Esophagus (tissue), 2 donors: ENCODE measurements at regions not wholly inside any gene's neighbourhood (a gene's known extent, or its start where the extent isn't known, plus 50 kb on each side); places are given as distances from the start of the nearest gene placed in this dataset.

ENCODE experiments used
- H3K27ac ChIP-seq, 2 donors: one replicate each; pipeline ENCODE4 v1.5.1; 2013; ENCODE audit warnings: low read depth in 2 of 2, mild to moderate bottlenecking in 2 of 2, inconsistent platforms in 1 of 2, low read length in 1 of 2, moderate library complexity in 1 of 2
- H3K27me3 ChIP-seq, 2 donors: one replicate each; pipeline ENCODE4 v1.6.1; 2013; ENCODE audit warnings: low read length in 2 of 2, control low read depth in 1 of 2, mild to moderate bottlenecking in 1 of 2; ENCODE audit not compliant: insufficient read depth in 2 of 2, control insufficient read depth in 1 of 2
- H3K36me3 ChIP-seq, 2 donors: one replicate each; pipeline ENCODE4 v1.6.1; 2013; ENCODE audit warnings: low read length in 1 of 2; ENCODE audit not compliant: control insufficient read depth in 2 of 2, insufficient read depth in 2 of 2
- H3K4me1 ChIP-seq, 2 donors: one replicate each; pipeline ENCODE4 v1.6.1; 2013; ENCODE audit warnings: low read length in 1 of 2; ENCODE audit not compliant: control insufficient read depth in 2 of 2, insufficient read depth in 2 of 2
- H3K4me3 ChIP-seq, 2 donors: one replicate each; pipeline ENCODE4 v1.5.1; 2013; ENCODE audit warnings: low read length in 2 of 2, mild to moderate bottlenecking in 2 of 2, low read depth in 1 of 2, moderate library complexity in 1 of 2
- H3K9me3 ChIP-seq, 2 donors: one replicate each; pipeline ENCODE4 v1.6.1; 2013; ENCODE audit warnings: mild to moderate bottlenecking in 2 of 2, low read depth in 1 of 2, low read length in 1 of 2, moderate library complexity in 1 of 2; ENCODE audit not compliant: control insufficient read depth in 2 of 2, insufficient read depth in 1 of 2
- WGBS, 2 donors: extraction: QIAGEN DNeasy Blood & Tissue Kit; methylation state at CpG; one replicate each; pipeline ENCODE4 v1.1.7; 2013; 5-methylcytosine and 5-hydroxymethylcytosine counted together
- donor health status: healthy with polysubstance abuse.
- donor health status: Bipolar disorder and iron deficiency.

DNA sequence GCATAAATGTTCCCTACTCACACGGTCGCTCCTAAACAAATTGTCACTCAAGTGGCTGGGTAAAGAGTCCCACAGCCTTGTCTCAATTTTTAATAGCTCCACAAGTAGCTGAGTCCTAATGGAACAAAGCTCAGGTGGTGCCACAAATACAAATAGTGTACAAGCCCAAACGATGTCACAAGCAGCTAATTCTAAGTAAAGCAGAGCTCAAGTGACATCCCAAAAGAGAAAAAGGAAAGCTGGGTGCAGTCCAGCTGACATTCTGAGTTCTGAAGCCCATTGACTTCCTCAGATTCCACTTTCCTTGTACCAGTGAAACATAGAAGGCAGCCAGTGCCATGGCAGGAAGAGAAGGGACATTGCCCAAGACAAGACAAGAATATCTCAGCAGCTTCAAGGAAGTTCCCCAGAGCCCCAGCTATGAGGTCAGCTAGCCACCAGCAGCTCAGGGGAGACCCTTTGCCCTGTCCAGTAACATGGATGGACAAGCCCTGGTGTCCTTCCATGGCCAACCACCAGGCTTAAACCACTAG is 231.2 kb upstream of the SGCD start:
- peaks cover 0 to 2% of the 10 kb centered on the region in 2 donors for H3K9me3 ChIP-seq
- 81 to 82% methylated on average over 3 of the region's 3 CpGs for WGBS, 2 donors
- H3K4me3 ChIP-seq, result no peak overlapping the region

DNA sequence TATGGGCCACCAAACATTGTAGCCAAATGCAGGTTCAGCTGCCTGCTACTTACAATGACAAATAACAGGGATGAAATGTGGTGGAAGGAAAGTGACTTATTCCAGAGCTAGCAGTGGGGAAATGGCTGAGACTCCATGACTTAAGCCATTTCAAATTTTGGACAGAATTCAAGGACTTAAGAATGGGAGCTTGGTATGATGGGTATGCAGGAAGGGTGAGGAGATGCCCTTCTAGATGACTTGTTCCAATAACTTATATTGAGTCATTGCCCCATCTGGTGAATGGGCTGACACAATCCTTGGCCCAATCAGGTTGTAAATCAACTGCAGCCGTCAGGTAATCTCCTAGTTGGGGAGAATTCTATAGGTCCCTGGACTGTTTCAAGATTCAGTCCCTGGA is 230.7 kb upstream of the SGCD start:
- 81 to 88% methylated on average over 1 of the region's 1 CpG for WGBS, 2 donors
- no peaks in the 10 kb centered on the region for H3K36me3 ChIP-seq
- H3K4me1 ChIP-seq, result no peaks in the 10 kb centered on the region
- H3K9me3 ChIP-seq, result peaks cover 0 to 2% of the 10 kb centered on the region in 2 donors
- H3K4me3 ChIP-seq, result no peak overlapping the region
- H3K27me3 ChIP-seq, result no peaks in the 10 kb centered on the region
- H3K27ac ChIP-seq, result no peak overlapping the region

More for the DNA sequence above, 231.2 kb upstream of the SGCD start:
- Histone ChIP-seq H3K4me1 (no peaks in the 10 kb centered on the region), H3K36me3 (no peaks in the 10 kb centered on the region), H3K27me3 (no peaks in the 10 kb centered on the region), H3K27ac (no peak overlapping the region)

DNA sequence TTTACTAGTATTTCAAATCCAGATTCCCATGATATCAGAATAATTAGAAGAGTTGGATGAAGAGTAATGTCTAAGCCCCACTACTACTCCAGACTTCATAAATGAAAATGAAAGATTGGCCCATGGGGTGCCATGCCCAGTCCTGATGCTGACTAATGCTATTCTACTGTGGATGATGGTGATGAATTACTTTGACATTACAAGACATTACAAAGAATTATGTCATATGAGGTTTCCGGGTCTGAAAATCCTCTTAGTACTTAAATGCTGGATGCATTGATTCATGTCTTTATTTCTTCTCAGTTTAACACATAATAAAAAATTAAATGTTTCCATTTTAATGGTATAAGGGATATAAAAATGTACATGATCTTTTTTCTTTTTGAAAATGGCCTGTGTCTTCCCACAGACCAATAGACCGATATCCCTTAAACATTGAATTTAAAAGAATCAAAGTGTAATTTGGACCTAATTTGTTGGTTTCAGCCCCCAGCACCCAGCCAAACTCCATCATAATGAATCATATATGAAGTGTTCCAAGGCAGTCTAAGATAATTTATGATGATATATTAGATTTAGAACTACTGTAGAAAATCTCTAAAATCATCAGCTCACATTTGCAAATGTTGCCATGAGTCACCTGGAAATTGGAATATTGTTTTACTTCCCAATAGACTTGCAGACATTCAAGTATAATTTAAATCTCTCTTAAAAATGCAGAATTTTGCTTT is 223.6 kb upstream of the SGCD start:
- Histone ChIP-seq H3K9me3 (no peaks in the 10 kb centered on the region), H3K27ac (no peak overlapping the region), H3K36me3 (no peaks in the 10 kb centered on the region), H3K27me3 (no peaks in the 10 kb centered on the region), H3K4me1 (no peaks in the 10 kb centered on the region), H3K4me3 (no peak overlapping the region)
- WGBS, 2 donors, result 82% methylated on average over 2 of the region's 2 CpGs

DNA sequence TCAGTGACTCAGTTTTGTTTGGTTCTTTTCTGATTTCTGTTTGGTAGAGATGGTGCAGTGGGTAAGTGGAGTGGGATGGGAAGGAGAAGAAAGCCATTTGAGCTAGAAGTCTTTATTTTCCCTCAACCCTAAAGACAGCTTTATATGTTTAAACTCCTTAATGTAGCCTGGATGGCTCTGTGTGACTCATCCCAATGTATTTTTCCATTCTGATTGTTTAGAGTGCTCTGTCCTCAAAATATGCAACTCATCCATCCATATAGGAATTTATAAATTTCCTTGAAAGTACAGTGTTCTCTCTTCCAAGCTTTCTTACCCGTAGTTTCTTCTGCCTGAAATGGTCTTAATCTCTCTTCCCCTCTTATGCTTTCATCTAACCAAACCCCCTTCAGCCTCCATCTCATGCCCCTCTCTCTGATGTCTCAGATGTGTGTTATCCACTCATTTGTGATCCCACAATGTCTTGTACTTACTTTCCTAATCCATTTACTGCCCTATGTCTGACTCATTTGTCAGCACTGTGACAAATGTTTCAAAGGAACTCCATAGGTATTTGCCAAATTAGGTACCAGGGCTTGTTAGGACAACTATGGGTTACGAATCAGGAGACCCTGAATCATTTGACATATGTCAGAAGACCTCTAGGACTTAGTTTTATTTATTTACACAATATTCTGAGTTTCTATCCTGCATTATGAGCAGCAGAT is 217.5 kb upstream of the SGCD start:
- H3K9me3 ChIP-seq, result no peaks in the 10 kb centered on the region
- WGBS, 2 donors, result 40 to 56% methylated on average over 2 of the region's 2 CpGs
- H3K27ac ChIP-seq, result no peak overlapping the region
- no peak overlapping the region for H3K4me3 ChIP-seq
- no peaks in the 10 kb centered on the region for H3K4me1 ChIP-seq
- no peaks in the 10 kb centered on the region for H3K27me3 ChIP-seq
- no peaks in the 10 kb centered on the region for H3K36me3 ChIP-seq

DNA sequence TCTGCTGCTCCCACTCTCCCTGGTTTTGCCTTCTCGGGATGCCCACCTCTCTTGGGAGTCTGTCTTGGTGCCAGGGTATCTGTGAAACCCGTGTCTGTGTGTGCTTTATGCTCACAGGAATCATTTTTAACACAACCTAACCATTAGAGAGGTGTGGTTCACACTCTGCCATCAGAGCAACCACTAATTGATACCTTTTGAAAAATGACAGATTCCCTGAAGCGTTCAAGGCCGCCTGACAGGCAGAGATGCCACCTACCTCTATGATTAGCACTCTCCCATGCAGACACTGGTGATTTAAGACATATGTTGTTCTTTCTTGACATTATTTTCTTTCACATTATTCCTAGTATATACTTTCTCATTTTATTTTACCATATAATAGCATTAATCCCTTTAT is 207.3 kb upstream of the SGCD start:
- Histone ChIP-seq H3K36me3 (no peaks in the 10 kb centered on the region), H3K4me1 (no peaks in the 10 kb centered on the region), H3K27me3 (no peaks in the 10 kb centered on the region), H3K27ac (no peak overlapping the region), H3K9me3 (no peaks in the 10 kb centered on the region), H3K4me3 (no peak overlapping the region)
- 69 to 76% methylated on average over 4 of the region's 4 CpGs for WGBS, 2 donors

DNA sequence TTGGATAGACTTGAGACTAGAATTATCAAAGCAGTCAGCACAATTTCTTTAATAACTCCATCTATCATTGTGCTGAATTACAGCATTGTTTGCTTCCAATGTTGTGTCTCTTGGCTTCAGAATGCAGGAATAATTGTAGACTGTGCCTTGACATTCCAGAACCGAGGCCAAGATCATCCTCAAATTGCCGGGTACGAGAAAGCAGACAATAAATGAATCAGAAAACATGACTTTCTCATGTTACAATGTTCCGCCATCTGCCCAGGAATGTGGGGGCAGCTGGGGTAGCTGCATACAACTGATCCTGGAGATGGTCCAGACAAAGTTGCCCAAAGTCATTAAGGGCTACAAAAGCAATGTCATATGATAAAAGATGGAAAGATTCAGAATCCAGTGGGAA is 206.2 kb upstream of the SGCD start:
- Histone ChIP-seq H3K36me3 (no peaks in the 10 kb centered on the region), H3K4me3 (no peak overlapping the region), H3K4me1 (no peaks in the 10 kb centered on the region), H3K27ac (no peak overlapping the region), H3K27me3 (no peaks in the 10 kb centered on the region), H3K9me3 (no peaks in the 10 kb centered on the region)
- 54 to 60% methylated on average over 4 of the region's 4 CpGs for WGBS, 2 donors

DNA sequence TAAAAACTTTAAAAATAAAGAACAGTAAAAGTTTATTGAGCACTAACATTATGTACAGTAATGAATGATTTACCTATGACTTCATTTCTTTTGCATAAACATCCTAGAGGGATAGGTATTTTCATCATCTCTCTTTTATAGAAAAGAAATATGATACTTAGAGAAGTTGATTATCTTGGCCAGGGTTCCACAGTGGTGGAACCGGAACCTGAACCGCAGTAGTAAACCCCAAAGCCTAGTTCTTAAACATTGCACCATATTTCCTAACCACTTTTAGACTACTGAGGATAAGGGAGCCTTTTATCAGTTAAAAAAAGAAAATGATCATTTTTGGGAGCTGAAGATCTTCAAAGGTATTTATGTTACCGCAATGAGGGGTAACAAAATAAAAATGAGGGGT is 205.7 kb upstream of the SGCD start:
- Histone ChIP-seq H3K27me3 (no peaks in the 10 kb centered on the region), H3K36me3 (no peaks in the 10 kb centered on the region), H3K4me1 (no peaks in the 10 kb centered on the region), H3K27ac (no peak overlapping the region), H3K4me3 (no peak overlapping the region), H3K9me3 (no peaks in the 10 kb centered on the region)
- WGBS, 2 donors, result 76 to 80% methylated on average over 3 of the region's 3 CpGs

DNA sequence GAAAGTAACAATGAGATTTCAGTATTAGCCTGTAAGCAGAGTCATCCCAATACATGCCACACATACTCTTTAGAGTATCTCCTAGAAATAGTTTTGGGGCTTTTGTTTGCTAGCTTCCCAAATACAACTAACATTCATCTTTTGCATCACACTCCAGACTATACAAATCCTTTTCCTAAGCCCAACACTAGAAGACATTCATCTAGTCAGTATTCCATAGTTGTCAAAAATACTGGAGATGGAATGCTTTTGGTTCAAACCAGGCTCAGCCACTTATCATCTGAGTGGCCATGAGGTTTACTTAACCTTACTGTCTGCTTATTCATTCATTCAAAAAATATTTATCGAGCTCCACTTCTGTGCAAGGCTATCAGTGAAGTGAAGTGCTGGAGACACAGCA is 205.1 kb upstream of the SGCD start:
- H3K27me3 ChIP-seq, result no peaks in the 10 kb centered on the region
- H3K4me3 ChIP-seq, result no peak overlapping the region
- H3K9me3 ChIP-seq, result no peaks in the 10 kb centered on the region
- H3K4me1 ChIP-seq, result no peaks in the 10 kb centered on the region
- no peak overlapping the region for H3K27ac ChIP-seq
- WGBS, 2 donors, result 46 to 51% methylated on average over 1 of the region's 1 CpG
- no peaks in the 10 kb centered on the region for H3K36me3 ChIP-seq

DNA sequence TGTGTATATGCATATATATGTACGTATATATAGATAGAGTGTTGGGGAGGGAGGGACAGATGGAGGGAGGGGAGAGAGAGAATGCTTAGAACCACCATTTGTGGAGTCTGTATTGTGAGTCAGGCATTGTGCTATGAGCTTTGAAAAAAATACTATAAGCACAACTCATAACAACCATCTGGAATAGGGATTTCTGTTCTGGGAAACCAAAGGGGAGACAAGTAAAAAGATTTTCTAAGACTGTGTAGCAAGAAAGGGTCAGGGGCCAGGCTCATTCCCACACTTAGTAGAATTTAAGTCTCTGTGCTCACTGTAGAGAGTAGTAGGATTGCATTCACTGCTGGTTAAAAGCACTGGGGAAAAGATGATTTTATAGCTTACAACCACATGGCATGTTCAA is 202.3 kb upstream of the SGCD start:
- H3K27me3 ChIP-seq, result no peaks in the 10 kb centered on the region
- 48 to 89% methylated on average over 1 of the region's 1 CpG for WGBS, 2 donors
- H3K4me3 ChIP-seq, result no peak overlapping the region
- H3K9me3 ChIP-seq, result no peaks in the 10 kb centered on the region
- H3K27ac ChIP-seq, result no peak overlapping the region
- H3K36me3 ChIP-seq, result no peaks in the 10 kb centered on the region
- H3K4me1 ChIP-seq, result no peaks in the 10 kb centered on the region

DNA sequence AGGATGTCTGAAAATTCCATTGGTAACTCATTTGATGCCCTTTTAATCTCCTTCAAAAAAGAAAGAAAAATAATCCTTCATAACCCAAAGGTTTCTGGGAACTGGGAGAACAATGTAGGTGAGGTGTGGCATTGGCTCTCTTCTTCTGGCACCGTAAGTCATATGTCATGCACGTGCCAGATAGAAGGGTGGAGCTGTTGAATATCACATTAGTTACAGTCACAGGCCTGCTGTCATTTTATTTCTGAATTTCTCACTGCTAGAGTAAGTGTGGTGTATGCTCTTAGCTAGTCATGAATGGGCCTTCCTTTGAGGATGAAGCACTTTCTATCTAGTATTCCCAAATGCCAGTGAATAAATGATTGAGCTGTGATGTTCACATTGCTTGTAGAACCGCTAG is 201.8 kb upstream of the SGCD start:
- H3K27me3 ChIP-seq, result no peaks in the 10 kb centered on the region
- H3K36me3 ChIP-seq, result no peaks in the 10 kb centered on the region
- H3K27ac ChIP-seq, result no peak overlapping the region
- WGBS, 2 donors, result 54 to 67% methylated on average over 3 of the region's 3 CpGs
- no peaks in the 10 kb centered on the region for H3K9me3 ChIP-seq
- H3K4me1 ChIP-seq, result no peaks in the 10 kb centered on the region
- no peak overlapping the region for H3K4me3 ChIP-seq
